Stimulated activated CD4-positive, alpha-beta T cell treated with anti-CD3 and anti-CD28 coated beads, Interleukin-4, amount 100 ng/mL, for 48 hours (primary cell): ENCODE measurements at regions not wholly inside any gene's neighbourhood (a gene's known extent, or its start where the extent isn't known, plus 50 kb on each side); places are given as distances from the start of the nearest gene placed in this dataset.
"Not testable (repeated sequence)": the region's sequence is repeated elsewhere in the genome, so short reads cannot be mapped to it uniquely, and the experiment has no call there.

Experiments used
- DNase-seq, 2 donors: peaks; one replicate each; pipeline ENCODE4 v3.0.0-alpha.2; 2020; ENCODE audit warnings: low read depth in 2 of 2

DNA sequence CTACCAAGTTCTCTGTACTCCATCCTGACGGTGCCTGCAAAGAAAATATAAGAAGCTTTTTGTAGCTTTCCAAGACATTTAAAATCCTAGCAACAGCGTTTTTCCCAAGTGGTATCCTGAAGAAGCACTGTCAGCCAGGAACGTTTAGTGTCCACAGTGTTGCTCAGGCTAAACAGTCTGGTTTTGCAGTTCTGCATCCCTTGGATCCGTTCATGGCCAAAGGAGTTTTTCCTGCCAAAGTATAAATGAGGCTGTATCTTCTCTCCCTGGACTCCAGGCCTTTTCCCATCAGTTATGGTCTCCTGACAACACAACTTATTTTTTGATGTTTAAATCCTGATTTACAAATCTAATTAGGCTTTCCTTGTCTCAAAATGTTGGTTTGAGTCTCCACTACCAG is 925.8 kb downstream of the TLE1 start:
- DNase-seq: no peak

DNA sequence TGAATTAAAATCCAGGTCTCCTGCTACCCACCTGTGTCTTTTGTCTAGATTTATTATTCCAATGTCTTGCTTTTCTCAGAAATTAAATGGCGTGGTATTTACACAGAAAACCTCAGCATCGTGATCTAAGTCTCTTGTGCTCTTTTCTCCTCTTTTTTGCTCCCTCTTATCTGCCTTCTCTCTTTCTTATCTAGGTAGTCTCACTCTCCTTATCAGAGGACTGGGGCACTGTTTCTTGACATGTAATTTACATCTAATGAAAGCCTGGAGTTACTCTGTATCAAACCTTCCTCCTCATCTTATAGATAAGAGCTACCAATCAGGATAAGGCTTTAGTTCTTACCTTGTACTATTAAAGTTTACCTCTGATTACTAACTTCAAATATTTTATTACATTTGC is 933.8 kb downstream of the TLE1 start:
- no peak for DNase-seq

GRCh38 chr9:80747056-80747455 is 942.3 kb downstream of the TLE1 start:
- DNase-seq: not testable (repeated sequence)

GRCh38 chr9:80732506-80732905 is 956.8 kb downstream of the TLE1 start:
- DNase-seq: no peak

- DNase-seq: no peak
These were observed 968.8 kb downstream of the TLE1 start for GRCh38 chr9:80720579-80720978.

DNA sequence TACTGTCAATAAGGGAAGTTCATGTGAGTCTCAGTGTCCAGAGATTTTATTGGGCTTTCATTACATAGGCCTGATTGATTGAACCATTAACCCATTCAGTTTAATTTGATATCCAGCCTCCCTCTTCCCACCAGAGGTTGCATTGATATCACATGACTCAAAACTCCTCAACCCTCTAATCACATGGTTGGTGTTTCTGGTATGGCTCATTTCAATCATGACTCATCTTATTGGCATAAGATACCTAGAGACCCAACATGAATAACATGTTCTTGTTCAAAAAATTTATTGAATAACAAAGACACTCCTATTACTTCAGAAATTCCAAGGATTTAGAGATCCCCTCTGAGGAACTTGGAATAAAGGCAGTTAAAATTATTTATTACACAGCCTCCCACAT is 982.2 kb downstream of the TLE1 start:
- DNase-seq: no peak

GRCh38 chr9:80701061-80701460 is 988.3 kb downstream of the TLE1 start:
- no peak for DNase-seq

DNA sequence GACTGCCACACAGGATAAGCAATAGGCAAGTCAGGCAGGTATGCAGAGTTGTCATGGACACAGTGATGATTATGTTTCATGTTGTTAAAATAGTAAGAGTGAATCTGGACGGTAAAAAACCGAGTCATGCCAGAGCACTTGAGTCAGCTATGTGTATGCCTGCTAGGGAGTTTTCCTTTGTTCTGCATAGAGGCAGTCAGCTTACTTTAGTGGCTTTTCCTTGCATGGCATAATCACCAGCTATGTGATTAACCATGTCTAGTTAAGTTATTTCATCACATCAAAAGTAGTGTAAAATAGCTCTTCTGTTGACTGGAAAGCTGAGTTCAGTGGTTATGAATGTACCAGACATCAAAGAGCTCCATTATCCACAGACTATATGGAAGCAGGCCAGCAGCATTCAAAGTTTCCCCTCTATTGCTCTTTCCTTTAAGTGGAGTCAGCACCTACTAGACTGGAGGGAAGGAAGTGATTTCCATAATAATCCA is 989.8 kb downstream of the TLE1 start:
- no peak for DNase-seq

GRCh38 chr9:80698725-80699410 is 990.5 kb downstream of the TLE1 start:
- DNase-seq: no peak

DNA sequence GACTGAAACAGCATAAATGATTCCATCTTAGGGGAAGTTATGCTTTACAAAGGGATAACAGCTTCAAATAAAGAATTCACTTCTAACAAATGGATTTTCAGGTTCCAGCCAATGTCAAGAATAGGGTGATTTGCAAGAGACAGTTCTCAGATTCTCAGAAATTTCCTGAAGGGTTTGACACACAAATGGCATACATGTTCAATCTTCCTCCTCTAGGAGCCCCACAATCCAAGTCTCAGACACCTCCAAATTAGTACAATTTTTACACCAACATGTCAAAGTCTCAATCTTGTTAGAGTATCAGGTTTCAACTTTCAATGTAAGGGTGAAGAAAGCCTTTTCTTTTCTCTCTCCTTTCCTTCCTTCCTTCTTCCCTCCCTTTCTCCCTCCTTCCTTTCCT is 996.6 kb downstream of the TLE1 start:
- no peak for DNase-seq

GRCh38 chr9:80691229-80691628 is 998.1 kb downstream of the TLE1 start:
- no peak for DNase-seq

DNA sequence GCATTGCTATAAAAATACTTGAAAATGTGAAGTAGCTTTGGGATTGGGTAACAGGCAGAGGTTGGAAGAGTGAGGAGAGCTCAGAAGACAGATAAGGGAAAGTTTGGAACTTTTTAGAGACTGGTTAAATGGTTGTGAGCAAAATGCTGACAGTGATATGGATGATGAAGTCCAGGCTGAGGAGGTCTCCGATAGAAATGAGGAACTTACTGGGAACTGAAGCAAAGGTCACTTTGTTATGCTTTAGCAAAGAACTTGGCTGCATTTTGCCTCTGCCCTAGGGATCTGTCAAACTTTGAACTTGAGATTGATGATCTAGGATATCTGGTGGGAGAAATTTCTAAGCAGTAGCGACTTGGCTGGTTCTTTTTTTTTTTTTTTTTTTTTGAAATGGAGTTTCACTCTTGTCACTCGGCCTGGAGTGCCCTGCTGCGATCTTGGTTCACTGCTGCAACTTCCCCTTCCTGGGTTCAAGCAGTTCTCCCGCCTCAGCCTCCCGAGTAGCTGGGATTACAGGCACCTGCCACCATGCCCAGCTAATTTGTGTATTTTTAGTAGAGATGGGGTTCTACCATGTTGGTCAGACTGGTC is 998.9 kb downstream of the TLE1 start:
- no peak for DNase-seq

DNA sequence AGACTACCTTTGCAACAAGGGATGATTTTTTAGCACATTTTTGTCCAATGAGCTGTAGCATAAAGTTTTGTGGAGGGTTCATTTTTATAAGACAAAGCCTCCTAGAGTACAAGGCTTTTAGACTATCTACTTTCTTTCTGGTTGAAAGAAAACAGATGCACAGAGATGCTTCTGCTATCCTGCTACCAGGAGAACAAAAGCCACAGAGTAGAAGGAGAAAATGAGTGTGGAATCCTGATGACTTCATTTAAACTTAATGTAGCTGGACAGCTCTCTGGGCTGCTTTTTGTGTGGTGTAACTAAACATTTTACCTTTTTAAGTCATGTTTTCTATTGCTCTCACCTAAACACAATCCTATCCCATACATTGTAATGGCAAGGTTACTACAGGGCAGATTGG is 1009.4 kb downstream of the TLE1 start:
- no peak for DNase-seq

GRCh38 chr9:80678906-80679305 is 1010.4 kb downstream of the TLE1 start:
- no peak for DNase-seq

DNA sequence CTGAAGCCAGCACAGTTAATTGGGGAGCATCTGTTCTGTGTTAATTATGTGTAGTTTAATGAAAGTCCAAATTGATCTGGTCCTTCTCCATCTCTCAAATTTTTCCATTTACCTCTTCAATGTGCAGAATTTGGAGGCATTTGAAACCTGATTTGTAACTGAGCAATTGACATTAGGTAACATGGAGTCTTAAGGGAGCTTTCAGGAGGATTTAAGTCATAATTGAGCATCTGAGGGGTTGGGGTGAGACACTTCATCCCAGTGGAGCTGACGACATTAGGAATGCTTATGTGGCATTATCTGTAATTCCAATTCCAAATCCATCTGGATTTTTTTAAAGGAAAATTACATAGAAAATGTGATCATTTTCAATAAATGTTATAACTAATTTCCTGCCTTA is 1015.9 kb downstream of the TLE1 start:
- no peak for DNase-seq

GRCh38 chr9:80665479-80665878 is 1023.9 kb downstream of the TLE1 start:
- no peak for DNase-seq

DNA sequence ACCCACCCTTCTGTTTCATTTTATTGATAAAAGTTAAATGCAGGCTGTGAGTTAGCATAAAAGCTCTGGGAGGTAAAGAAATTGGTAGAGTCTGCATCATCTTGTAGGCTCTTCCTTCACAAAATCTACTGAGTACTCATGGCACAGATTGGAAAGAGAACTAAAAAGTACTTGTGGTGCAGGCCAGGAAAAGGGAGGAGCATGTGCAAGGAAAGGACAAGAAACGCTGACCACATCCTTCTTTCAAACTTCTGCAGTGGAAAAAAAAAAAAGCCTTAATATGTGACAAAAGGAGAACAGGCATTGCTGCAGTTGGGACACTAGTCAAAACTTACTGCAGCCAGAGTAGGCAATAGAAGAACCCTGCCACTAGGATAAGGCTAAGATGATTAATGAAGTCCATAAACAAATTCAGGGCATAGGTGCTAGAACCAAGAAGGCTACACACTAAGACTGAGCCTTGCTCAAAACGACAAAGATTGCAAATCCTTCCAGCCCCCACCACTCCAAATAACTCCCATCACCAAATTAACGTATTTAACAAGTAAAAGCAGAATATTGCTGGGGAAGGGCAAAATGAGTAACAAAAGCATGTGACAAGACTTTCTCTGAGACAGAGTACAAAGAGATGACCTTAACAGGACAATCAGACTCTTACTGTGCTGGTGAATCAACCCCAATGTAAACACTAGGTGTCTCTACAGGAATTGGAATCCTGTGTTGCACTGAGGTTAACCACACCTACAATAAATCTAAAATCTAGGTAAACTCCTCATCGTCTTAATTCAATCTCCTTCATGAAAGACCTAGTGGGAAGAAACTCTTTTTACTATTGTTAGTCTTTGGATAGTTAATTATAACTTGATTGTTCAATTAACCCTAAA is 1024.8 kb downstream of the TLE1 start:
- no peak for DNase-seq

- DNase-seq: not testable (repeated sequence)
These were observed 1029.6 kb downstream of the TLE1 start for GRCh38 chr9:80659751-80660150.

GRCh38 chr9:80651044-80651443 is 1038.3 kb downstream of the TLE1 start:
- no peak for DNase-seq

GRCh38 chr9:80649496-80649895 is 1039.9 kb downstream of the TLE1 start:
- no peak for DNase-seq

GRCh38 chr9:80649001-80649420 is 1040.3 kb downstream of the TLE1 start:
- no peak for DNase-seq

DNA sequence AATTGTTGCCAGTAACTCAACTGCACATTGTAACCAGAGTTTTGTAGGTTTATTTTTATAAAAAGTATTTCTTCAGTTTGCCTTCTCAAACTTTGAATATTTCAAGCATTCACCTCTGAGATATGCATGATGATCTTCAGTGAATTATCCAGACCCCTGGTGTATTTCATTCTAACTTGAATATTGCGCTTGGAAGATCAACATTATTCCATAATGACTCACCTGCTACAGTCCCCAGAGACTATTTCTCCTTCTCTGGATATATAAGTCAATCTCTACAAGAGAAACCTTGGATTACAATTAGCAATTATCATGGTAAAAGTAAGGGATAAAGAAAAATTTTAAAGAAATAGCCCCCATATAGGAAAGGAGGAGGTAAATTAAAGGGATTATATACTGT is 1041.0 kb downstream of the TLE1 start:
- DNase-seq: no peak

DNA sequence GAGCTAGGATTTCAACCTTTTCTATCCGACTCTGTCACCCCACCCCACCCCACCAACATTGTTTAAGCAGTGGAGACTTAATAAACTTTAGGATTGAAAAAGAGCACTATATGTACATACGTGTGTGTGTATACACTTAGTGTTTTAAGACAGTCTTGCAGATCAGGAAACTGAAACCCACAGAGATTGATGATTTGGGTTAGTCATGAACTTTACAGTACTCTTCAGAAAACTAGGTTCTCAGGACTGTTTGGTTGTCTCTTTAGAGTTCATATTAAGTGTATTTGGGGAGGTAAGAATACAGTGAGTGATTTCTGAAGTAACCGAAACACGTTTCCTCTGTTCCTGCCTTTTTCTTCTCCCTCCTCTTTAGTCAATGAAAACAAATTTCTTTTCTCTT is 1043.1 kb downstream of the TLE1 start:
- DNase-seq: no peak
